ENCODE measurements at regions not wholly inside any gene's neighbourhood (a gene's known extent, or its start where the extent isn't known, plus 50 kb on each side); places are given as distances from the start of the nearest gene placed in this dataset.

DNA sequence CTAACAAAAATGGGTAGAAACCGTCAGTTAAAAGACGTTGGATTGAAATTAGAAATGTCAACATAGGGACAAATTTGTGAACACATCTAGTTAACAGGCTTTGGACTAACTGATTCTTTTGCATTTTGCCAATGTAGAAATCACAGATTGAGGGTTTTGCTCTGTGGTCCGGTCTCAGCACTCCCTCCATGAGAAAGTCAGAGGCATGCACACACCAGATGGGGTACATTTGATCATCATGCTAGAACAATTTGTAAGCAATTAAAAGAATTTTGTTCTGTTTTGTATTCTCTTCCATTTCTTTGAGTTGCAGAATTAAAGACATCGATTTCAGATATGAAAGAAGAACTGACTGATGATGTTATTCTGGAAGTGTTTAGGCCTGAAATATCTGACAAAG lies 179.1 kb upstream of the CCDC68 start:
- H3K4me3 ChIP-seq (ENCODE audit: low read depth, low read length) = no peak overlapping the region
- TF ChIP-seq, protein P1, sequence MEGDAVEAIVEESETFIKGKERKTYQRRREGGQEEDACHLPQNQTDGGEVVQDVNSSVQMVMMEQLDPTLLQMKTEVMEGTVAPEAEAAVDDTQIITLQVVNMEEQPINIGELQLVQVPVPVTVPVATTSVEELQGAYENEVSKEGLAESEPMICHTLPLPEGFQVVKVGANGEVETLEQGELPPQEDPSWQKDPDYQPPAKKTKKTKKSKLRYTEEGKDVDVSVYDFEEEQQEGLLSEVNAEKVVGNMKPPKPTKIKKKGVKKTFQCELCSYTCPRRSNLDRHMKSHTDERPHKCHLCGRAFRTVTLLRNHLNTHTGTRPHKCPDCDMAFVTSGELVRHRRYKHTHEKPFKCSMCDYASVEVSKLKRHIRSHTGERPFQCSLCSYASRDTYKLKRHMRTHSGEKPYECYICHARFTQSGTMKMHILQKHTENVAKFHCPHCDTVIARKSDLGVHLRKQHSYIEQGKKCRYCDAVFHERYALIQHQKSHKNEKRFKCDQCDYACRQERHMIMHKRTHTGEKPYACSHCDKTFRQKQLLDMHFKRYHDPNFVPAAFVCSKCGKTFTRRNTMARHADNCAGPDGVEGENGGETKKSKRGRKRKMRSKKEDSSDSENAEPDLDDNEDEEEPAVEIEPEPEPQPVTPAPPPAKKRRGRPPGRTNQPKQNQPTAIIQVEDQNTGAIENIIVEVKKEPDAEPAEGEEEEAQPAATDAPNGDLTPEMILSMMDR (IDR thresholded peaks at IDR 0.05; ENCODE audit: control insufficient read depth, extremely low read depth, insufficient read depth) = no peak
- no peak for DNase-seq (ENCODE audit: low read depth)

DNA sequence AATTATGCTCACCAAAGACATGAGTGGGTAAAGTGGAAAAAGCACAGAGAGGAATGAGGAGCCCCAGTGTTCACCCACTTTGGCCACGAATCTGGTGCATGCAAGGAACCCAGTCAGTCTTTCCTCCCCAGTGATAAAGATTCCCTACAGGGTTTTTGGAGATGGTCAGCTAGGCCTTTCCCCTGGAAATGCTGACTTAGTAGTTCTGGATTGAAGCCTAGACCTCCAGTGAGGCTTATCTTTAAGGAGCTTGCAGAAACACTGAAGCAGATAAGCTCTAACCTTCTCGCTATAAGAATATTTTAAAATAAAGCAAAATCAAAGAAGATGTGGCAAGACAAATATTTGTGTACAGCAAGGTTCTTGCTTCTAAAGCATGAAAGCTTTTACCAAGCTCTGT lies 178.3 kb upstream of the CCDC68 start:
- TF ChIP-seq, protein P1 (IDR thresholded peaks at IDR 0.05; ENCODE audit: control insufficient read depth, extremely low read depth, insufficient read depth) = no peak
- H3K4me3 ChIP-seq (ENCODE audit: low read depth, low read length) = no peak overlapping the region
- DNase-seq (ENCODE audit: low read depth) = no peak

DNA sequence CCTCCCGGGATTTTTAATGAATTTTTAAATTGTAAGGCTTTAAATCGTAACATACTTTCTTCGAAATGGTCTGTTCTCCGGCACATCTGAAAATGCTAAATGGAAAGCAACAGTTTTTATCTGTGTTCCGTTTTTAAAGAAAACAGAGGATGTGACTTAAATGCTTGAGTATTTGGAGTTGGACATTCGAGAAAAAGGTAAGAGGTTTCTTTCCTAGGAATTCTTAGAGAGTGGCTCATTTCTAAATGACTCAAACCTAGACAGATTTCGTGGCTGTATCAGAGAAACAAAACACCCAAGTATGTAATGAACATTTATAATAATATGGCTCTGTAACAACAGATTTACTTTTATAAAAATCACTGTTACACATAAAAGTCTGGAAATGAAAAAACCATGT lies 177.6 kb upstream of the CCDC68 start:
- TF ChIP-seq, protein P1 (IDR thresholded peaks at IDR 0.05; ENCODE audit: control insufficient read depth, extremely low read depth, insufficient read depth) = no peak
- no peak for DNase-seq (ENCODE audit: low read depth)

DNA sequence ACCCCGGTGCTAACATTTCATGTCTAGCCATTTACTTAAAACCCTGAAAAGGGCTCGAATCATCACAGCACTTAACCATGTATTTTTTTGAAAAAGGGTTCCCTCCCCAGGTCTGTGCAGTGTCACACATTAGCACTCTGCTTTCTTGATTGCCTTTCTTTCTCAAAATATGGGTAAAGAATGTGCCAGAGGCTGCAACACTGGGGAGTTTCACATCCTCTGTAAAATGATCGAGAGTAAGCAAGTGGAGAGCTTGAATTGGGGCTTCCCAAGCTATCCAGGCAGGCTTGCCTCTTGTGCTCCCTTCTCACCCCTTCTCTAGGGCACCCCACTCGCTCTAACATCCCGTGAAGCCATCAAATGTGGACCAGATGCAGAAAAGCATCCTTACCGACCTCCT lies 177.0 kb upstream of the CCDC68 start:
- TF ChIP-seq, protein P1 (IDR thresholded peaks at IDR 0.05; ENCODE audit: control insufficient read depth, extremely low read depth, insufficient read depth) = no peak
- DNase-seq (ENCODE audit: low read depth) = no peak
- H3K4me3 ChIP-seq (ENCODE audit: low read depth, low read length) = no peak overlapping the region

More for the DNA sequence above, 177.6 kb upstream of the CCDC68 start:
- H3K4me3 ChIP-seq (ENCODE audit: low read depth, low read length) = no peak overlapping the region

DNA sequence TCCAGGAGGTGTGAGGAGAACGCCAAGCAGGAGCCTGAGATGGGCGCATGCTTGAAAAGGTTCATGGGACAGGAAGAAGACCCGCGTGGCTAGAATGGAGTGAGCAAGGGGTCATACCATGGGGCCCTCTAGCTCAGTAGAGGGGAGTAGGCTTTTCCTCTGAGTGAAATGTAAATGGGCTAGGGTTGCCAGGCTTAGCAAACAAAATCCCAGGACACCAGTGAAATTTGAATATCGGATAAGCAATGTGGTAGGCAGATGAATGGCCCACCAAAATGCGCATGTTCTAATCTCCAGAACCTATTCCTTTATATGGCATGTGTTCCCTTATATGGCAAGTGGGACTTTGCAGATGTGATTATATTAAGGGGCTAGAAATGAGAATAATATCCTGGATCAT lies 174.1 kb upstream of the CCDC68 start:
- H3K4me3 ChIP-seq (ENCODE audit: low read depth, low read length) = no peak overlapping the region
- TF ChIP-seq, protein P1 (IDR thresholded peaks at IDR 0.05; ENCODE audit: control insufficient read depth, extremely low read depth, insufficient read depth) = no peak
- DNase-seq (ENCODE audit: low read depth) = no peak

DNA sequence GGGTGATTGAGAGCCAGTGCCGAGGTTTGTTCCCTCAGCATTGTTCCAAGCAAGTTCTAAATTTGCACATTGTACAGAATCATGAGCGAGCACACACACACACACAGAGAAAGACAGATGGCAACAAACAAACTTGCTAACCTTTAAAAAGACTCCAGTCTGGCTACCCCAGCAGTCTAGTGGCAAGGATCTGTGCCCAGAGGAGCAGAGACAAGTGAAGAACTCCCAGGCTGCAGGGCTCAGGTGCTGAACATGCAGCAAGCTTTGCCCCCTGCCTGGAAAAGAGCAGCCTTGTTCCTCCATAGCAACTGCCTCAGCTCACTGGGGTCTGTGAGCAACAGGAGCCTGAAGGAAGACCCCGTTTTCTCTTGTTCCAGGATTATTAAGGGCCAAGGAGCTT lies 169.2 kb upstream of the CCDC68 start:
- TF ChIP-seq, protein P1 (IDR thresholded peaks at IDR 0.05; ENCODE audit: control insufficient read depth, extremely low read depth, insufficient read depth) = no peak
- H3K4me3 ChIP-seq (ENCODE audit: low read depth, low read length) = no peak overlapping the region
- DNase-seq (ENCODE audit: low read depth) = no peak

DNA sequence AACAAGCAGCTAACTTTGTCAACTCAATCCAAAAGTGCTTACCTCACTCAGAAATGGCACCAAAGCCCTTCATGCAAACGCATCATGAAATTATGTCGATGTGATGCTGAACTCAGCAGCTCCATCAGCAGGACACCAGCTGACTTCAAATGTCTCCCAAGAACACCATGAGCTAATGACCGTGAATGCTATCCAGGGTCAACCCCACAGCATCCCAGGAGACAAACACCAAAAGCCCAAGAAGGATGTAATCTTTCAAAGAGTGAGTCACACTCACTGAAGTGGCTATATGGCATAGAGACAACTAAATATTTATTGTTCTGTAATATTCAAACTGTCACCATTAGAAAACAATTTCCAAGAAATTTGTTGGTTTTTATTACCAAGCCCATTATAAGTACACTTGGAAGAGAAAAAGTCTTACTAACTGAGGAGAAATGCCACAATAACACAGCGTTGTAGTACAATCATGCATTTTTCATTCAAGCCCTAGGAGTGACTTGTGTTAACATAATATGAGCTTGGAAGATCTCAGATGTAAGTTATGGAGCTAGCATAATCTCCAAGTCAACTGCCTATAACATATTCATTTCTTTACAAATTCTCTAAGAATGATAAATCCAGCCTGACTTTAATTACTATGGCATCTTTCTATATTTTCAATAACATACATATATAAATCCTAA lies 165.0 kb upstream of the CCDC68 start:
- TF ChIP-seq, protein P1 (IDR thresholded peaks at IDR 0.05; ENCODE audit: control insufficient read depth, extremely low read depth, insufficient read depth) = no peak
- no peak overlapping the region for H3K4me3 ChIP-seq (ENCODE audit: low read depth, low read length)
- no peak for DNase-seq (ENCODE audit: low read depth)
